Parathyroid adenoma (tissue), 2 donors: ENCODE measurements at regions not wholly inside any gene's neighbourhood (a gene's known extent, or its start where the extent isn't known, plus 50 kb on each side); places are given as distances from the start of the nearest gene placed in this dataset.
A peak's percentile ranks its signal among the peaks of the same experiment; 100 is the strongest.

ENCODE experiments used
- H2AFZ ChIP-seq: fragments of 300-600 bp; sonication (generic); one replicate; pipeline ENCODE4 v1.7.0; 2017; ENCODE audit warnings: antibody characterized with exemption, mild to moderate bottlenecking
- H3K27ac ChIP-seq: fragments of 300-600 bp; sonication (generic); one replicate; pipeline ENCODE4 v1.7.0; 2017
- H3K27me3 ChIP-seq: fragments of 300-600 bp; sonication (generic); one replicate; pipeline ENCODE4 v1.7.0; 2017; ENCODE audit warnings: low read length; ENCODE audit not compliant: control insufficient read depth, insufficient read depth
- H3K36me3 ChIP-seq: fragments of 300-600 bp; sonication (generic); one replicate; pipeline ENCODE4 v1.7.0; 2017; ENCODE audit warnings: low read length; ENCODE audit not compliant: control insufficient read depth, insufficient read depth
- H3K4me1 ChIP-seq: fragments of 300-600 bp; sonication (generic); one replicate; pipeline ENCODE4 v1.7.0; 2017; ENCODE audit warnings: control low read depth
- H3K4me2 ChIP-seq: fragments of 300-600 bp; sonication (generic); one replicate; pipeline ENCODE4 v1.7.0; 2017; ENCODE audit warnings: low read length
- H3K4me3 ChIP-seq: fragments of 300-600 bp; sonication (generic); one replicate; pipeline ENCODE4 v1.7.0; 2017; ENCODE audit warnings: low read depth, low read length
- H3K79me2 ChIP-seq: fragments of 300-600 bp; sonication (generic); one replicate; pipeline ENCODE4 v1.7.0; 2017; ENCODE audit warnings: control low read depth
- H3K9ac ChIP-seq: fragments of 300-600 bp; sonication (generic); one replicate; pipeline ENCODE4 v1.7.0; 2017; ENCODE audit warnings: mild to moderate bottlenecking
- H3K9me3 ChIP-seq: fragments of 300-600 bp; sonication (generic); one replicate; pipeline ENCODE4 v1.7.0; 2017; ENCODE audit warnings: low read length; ENCODE audit not compliant: control insufficient read depth
- TF ChIP-seq, protein P1 (sequence below): fragments of 300-600 bp; sonication (generic); IDR thresholded peaks from one replicate; pipeline ENCODE4 v1.7.0; 2017; ENCODE audit warnings: antibody characterized with exemption, mild to moderate bottlenecking
- donor health status: primary hyperparathyroidism.

DNA sequence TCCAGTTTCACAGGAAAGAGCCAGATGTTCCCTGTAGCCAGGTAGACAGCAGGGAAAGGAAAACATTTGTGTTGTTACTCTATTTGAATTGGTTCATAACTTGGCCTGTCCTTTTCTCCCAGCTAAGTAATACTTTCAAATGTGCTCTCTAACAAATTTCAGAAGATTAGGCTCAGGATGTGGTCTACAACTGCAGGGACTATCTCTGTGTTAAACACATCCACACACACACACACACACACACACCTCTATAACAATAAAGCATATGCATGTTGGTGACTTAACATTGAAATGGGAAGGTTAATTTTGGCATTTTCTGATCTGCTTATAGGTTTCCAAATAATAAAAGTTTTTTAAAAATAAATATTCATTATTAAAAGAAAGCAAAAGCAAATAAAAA is 316.0 kb upstream of the ARGLU1 start:
- no peaks in the 10 kb centered on the region for H3K79me2 ChIP-seq
- TF ChIP-seq, protein P1, sequence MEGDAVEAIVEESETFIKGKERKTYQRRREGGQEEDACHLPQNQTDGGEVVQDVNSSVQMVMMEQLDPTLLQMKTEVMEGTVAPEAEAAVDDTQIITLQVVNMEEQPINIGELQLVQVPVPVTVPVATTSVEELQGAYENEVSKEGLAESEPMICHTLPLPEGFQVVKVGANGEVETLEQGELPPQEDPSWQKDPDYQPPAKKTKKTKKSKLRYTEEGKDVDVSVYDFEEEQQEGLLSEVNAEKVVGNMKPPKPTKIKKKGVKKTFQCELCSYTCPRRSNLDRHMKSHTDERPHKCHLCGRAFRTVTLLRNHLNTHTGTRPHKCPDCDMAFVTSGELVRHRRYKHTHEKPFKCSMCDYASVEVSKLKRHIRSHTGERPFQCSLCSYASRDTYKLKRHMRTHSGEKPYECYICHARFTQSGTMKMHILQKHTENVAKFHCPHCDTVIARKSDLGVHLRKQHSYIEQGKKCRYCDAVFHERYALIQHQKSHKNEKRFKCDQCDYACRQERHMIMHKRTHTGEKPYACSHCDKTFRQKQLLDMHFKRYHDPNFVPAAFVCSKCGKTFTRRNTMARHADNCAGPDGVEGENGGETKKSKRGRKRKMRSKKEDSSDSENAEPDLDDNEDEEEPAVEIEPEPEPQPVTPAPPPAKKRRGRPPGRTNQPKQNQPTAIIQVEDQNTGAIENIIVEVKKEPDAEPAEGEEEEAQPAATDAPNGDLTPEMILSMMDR = no peak
- no peaks in the 10 kb centered on the region for H3K9me3 ChIP-seq
- no peak overlapping the region for H2AFZ ChIP-seq
- no peaks in the 10 kb centered on the region for H3K27me3 ChIP-seq
- H3K36me3 ChIP-seq = no peaks in the 10 kb centered on the region
- no peaks in the 10 kb centered on the region for H3K4me1 ChIP-seq
- no peak overlapping the region for H3K4me2 ChIP-seq
- no peak overlapping the region for H3K4me3 ChIP-seq
- H3K27ac ChIP-seq = no peak overlapping the region
- no peak overlapping the region for H3K9ac ChIP-seq

DNA sequence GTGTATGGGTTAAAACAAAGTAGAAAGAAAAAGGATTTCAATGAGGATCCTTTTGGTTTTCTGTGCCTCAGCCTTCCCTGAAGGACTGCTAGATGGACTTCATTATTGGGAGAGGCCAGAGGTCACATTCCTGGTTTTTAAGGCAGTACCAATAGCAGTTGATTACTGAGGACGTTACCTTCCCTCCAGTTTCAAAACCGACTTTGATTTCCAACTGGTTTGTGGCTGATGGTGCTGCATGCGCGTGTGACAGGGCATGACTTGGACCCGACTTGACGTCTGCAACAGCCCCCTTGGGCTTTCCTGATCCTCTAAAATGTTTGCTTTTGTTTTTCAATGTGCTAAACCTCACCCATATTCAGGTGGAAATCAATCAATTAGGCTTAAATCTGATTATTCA is 314.3 kb upstream of the ARGLU1 start:
- Histone ChIP-seq H3K4me1 (no peaks in the 10 kb centered on the region), H2AFZ (peak overlapping the region; percentile 5), H3K36me3 (no peaks in the 10 kb centered on the region), H3K27ac (no peak overlapping the region), H3K79me2 (no peaks in the 10 kb centered on the region), H3K9ac (no peak overlapping the region), H3K9me3 (no peaks in the 10 kb centered on the region), H3K4me2 (no peak overlapping the region), H3K4me3 (no peak overlapping the region), H3K27me3 (no peaks in the 10 kb centered on the region)
- TF ChIP-seq, protein P1 = no peak

DNA sequence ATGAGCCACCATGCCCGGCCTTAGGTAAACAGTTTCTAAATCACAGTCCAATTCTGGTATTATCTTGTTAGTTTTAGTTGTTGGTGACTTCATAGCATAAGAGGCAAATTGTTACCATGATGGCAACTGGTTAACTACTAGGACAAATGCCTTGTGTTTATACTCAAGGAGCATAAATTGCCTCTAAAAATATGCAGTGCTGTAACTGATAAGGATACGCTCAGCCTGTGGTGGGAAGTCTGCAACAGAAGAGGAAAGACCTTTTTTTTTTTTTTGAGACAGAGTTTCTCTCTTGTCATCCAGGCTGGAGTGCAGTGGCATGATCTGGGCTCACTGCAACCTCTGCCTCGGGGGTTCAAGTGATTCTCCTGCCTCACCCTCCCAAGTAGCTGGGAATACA is 311.9 kb upstream of the ARGLU1 start:
- H3K4me3 ChIP-seq = no peak overlapping the region
- H3K27ac ChIP-seq = no peak overlapping the region
- H3K9ac ChIP-seq = no peak overlapping the region
- no peak overlapping the region for H2AFZ ChIP-seq
- no peak overlapping the region for H3K4me2 ChIP-seq
- H3K4me1 ChIP-seq = no peaks in the 10 kb centered on the region
- no peaks in the 10 kb centered on the region for H3K27me3 ChIP-seq
- TF ChIP-seq, protein P1 = no peak
- H3K9me3 ChIP-seq = no peaks in the 10 kb centered on the region
- H3K79me2 ChIP-seq = no peaks in the 10 kb centered on the region
- H3K36me3 ChIP-seq = no peaks in the 10 kb centered on the region

DNA sequence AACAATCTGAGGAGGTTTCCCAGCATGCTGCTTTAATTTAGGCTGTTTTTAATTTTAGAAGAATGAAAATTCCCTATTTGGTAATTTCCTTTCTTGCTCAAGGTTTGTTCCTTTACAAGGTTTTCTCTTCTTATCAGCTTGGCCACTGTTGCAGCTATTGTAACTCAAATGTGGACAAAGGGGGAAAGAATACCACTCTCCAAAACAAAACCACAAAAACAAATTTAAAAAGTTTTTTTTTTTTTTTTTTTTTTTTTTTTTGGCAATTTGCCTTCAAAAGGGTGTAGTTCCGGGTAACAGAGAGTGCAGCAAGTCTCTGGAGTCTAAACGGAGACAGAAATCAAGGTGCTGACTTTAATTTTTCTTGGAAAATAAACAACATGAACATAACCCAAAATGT is 306.4 kb upstream of the ARGLU1 start:
- no peak overlapping the region for H2AFZ ChIP-seq
- no peak overlapping the region for H3K27ac ChIP-seq
- H3K27me3 ChIP-seq = no peaks in the 10 kb centered on the region
- H3K4me1 ChIP-seq = peaks cover 2% of the 10 kb centered on the region
- no peak overlapping the region for H3K4me2 ChIP-seq
- H3K79me2 ChIP-seq = no peaks in the 10 kb centered on the region
- H3K9ac ChIP-seq = no peak overlapping the region
- H3K4me3 ChIP-seq = no peak overlapping the region
- TF ChIP-seq, protein P1 = no peak
- no peaks in the 10 kb centered on the region for H3K36me3 ChIP-seq
- H3K9me3 ChIP-seq = no peaks in the 10 kb centered on the region

DNA sequence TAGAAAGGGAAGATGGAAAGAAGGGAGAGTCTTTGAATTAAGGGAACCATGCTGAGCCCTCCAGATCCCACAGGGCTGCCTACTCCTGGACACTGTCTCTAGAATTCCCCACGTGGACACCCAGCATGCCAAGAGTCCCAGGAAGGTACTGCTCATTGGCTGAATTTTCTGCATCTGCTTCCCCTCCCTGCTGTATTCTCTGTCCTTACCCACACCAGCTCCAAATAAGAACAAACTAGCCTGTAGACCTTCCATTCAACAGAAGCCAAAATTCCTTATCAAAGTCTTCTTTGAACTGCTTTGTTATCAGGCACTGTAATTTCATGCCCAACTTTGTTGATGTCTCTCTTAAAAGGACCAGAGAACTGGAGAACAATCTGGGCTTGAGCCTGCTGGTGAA is 305.9 kb upstream of the ARGLU1 start:
- Histone ChIP-seq H3K27ac (peak overlapping the region; percentile 39), H3K4me2 (no peak overlapping the region), H3K9me3 (no peaks in the 10 kb centered on the region), H3K36me3 (no peaks in the 10 kb centered on the region), H3K79me2 (no peaks in the 10 kb centered on the region), H3K27me3 (no peaks in the 10 kb centered on the region), H3K9ac (no peak overlapping the region), H3K4me3 (no peak overlapping the region), H3K4me1 (peaks cover 2% of the 10 kb centered on the region), H2AFZ (peak overlapping the region; percentile 8)
- TF ChIP-seq, protein P1 = no peak
